Neutrophil (primary cell): ENCODE measurements at regions not wholly inside any gene's neighbourhood (a gene's known extent, or its start where the extent isn't known, plus 50 kb on each side); places are given as distances from the start of the nearest gene placed in this dataset.

Source experiments
- H3K27ac ChIP-seq: fragments of 200-600 bp; sonication (generic); 2 replicates; pipeline ENCODE4 v1.5.1; 2016; ENCODE audit warnings: mild to moderate bottlenecking, moderate library complexity
- H3K27me3 ChIP-seq: fragments of 200-600 bp; sonication (generic); 2 replicates; pipeline ENCODE4 v1.6.0; 2016; ENCODE audit warnings: mild to moderate bottlenecking
- H3K36me3 ChIP-seq: fragments of 200-600 bp; sonication (generic); 2 replicates; pipeline ENCODE4 v1.5.1; 2017
- H3K4me1 ChIP-seq, 2 experiments: fragments of 200-600 bp in 1 of 2; sonication (generic) in 1 of 2; 1 replicate in 1 of 2; 2 replicates in 1 of 2; pipeline versions ENCODE4 v1.5.1 to v1.6.1; 2013 to 2016; ENCODE audit warnings: low read depth in 1 of 2, low read length in 1 of 2, mild to moderate bottlenecking in 1 of 2, moderate library complexity in 1 of 2; ENCODE audit not compliant: control insufficient read depth in 1 of 2, insufficient read depth in 1 of 2
- H3K4me3 ChIP-seq, 2 experiments: fragments of 200-600 bp in 1 of 2; sonication (generic) in 1 of 2; 1 replicate in 1 of 2; 2 replicates in 1 of 2; pipeline ENCODE4 v1.5.1; 2013 to 2016; ENCODE audit warnings: low read depth in 1 of 2, low read length in 1 of 2, mild to moderate bottlenecking in 1 of 2, moderate library complexity in 1 of 2
- H3K9me3 ChIP-seq: fragments of 200-600 bp; sonication (generic); 2 replicates; pipeline ENCODE4 v1.5.1; 2016
- TF ChIP-seq, protein P1 (sequence below): fragments of 200-600 bp; sonication (generic); IDR thresholded peaks from 2 replicates; pipeline ENCODE4 v1.5.1; 2016; ENCODE audit warnings: antibody characterized with exemption

GRCh38 chr4:72858328-72858727 lies 211.2 kb downstream of the COX18 start:
- H3K4me1 ChIP-seq: no peaks in the 10 kb centered on the region
- H3K4me3 ChIP-seq: no peak overlapping the region
- no peaks in the 10 kb centered on the region for H3K9me3 ChIP-seq
- TF ChIP-seq, protein P1, sequence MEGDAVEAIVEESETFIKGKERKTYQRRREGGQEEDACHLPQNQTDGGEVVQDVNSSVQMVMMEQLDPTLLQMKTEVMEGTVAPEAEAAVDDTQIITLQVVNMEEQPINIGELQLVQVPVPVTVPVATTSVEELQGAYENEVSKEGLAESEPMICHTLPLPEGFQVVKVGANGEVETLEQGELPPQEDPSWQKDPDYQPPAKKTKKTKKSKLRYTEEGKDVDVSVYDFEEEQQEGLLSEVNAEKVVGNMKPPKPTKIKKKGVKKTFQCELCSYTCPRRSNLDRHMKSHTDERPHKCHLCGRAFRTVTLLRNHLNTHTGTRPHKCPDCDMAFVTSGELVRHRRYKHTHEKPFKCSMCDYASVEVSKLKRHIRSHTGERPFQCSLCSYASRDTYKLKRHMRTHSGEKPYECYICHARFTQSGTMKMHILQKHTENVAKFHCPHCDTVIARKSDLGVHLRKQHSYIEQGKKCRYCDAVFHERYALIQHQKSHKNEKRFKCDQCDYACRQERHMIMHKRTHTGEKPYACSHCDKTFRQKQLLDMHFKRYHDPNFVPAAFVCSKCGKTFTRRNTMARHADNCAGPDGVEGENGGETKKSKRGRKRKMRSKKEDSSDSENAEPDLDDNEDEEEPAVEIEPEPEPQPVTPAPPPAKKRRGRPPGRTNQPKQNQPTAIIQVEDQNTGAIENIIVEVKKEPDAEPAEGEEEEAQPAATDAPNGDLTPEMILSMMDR: no peak
- no peaks in the 10 kb centered on the region for H3K36me3 ChIP-seq
- no peak overlapping the region for H3K27ac ChIP-seq
- H3K27me3 ChIP-seq: no peaks in the 10 kb centered on the region

DNA sequence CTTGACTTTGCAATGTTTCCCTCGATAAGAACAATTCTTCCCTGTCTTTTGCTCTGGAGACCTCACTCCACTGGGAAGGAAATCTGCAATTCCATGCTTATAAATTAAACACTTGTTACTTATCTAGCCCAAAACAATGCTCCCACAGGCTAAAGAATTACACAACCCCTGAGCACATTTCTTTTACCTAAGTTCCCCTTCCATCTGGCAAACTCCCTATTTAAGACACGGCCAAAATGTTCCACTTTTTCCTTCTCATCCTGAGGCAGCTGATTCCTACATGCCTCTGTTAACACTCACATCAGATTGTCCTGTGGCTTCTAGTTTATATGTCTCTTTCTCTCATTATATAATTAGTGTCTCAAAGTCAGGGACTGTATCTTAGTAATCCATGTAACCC lies 211.7 kb downstream of the COX18 start:
- H3K4me3 ChIP-seq: no peak overlapping the region
- no peak overlapping the region for H3K27ac ChIP-seq
- no peaks in the 10 kb centered on the region for H3K36me3 ChIP-seq
- H3K9me3 ChIP-seq: no peaks in the 10 kb centered on the region
- no peaks in the 10 kb centered on the region for H3K4me1 ChIP-seq
- no peaks in the 10 kb centered on the region for H3K27me3 ChIP-seq
- TF ChIP-seq, protein P1: no peak

DNA sequence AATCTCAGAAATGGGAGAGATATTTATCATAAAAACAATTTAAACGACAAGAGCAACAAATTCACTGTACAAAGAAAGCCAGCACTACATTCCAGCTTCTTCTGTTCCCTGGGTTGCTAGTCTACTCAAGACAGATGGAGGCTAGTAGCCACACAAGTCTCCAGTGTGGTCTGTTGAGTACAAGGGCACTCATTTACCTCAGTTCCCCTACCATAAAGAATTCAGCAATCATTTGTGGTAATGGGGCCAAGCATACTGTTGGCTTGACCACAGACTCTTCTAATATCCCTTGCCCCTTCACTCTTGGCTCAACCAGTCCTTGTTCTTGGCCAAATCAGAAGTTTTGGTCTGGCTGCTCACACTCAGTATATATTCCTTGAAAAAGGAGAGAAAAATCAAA lies 212.3 kb downstream of the COX18 start:
- TF ChIP-seq, protein P1: no peak

GRCh38 chr4:72846280-72847111 lies 223.0 kb downstream of the COX18 start:
- Histone ChIP-seq H3K4me1 (peaks cover 0 to 2% of the 10 kb centered on the region in 2 experiments), H3K4me3 (no peak overlapping the region), H3K27me3 (no peaks in the 10 kb centered on the region), H3K36me3 (no peaks in the 10 kb centered on the region), H3K27ac (no peak overlapping the region), H3K9me3 (no peaks in the 10 kb centered on the region)
- TF ChIP-seq, protein P1: no peak

More for the DNA sequence above, 212.3 kb downstream of the COX18 start:
- H3K9me3 ChIP-seq: no peaks in the 10 kb centered on the region
- H3K27ac ChIP-seq: no peak overlapping the region
- H3K4me3 ChIP-seq: no peak overlapping the region
- H3K4me1 ChIP-seq: no peaks in the 10 kb centered on the region
- no peaks in the 10 kb centered on the region for H3K36me3 ChIP-seq
- no peaks in the 10 kb centered on the region for H3K27me3 ChIP-seq

GRCh38 chr4:72843466-72843865 lies 226.1 kb downstream of the COX18 start:
- no peaks in the 10 kb centered on the region for H3K27me3 ChIP-seq
- H3K27ac ChIP-seq: no peak overlapping the region
- H3K4me3 ChIP-seq: no peak overlapping the region
- TF ChIP-seq, protein P1: no peak
- H3K9me3 ChIP-seq: no peaks in the 10 kb centered on the region
- H3K4me1 ChIP-seq: peaks cover 0 to 2% of the 10 kb centered on the region in 2 experiments
- H3K36me3 ChIP-seq: no peaks in the 10 kb centered on the region
